Mesothelial cell of epicardium (in vitro differentiated cells): ENCODE measurements at regions not wholly inside any gene's neighbourhood (a gene's known extent, or its start where the extent isn't known, plus 50 kb on each side); places are given as distances from the start of the nearest gene placed in this dataset.

Experiments
- DNase-seq, 2 experiments: peaks; one replicate each; pipeline ENCODE4 v3.0.0; 2021; ENCODE audit warnings: low spot score in 2 of 2; ENCODE audit not compliant: unreplicated experiment in 2 of 2
- H3K27ac Mint-ChIP-seq: 2 replicates; pipeline ENCODE4 v1.8.0; 2021; ENCODE audit warnings: mixed read lengths
- H3K27me3 Mint-ChIP-seq: 2 replicates; pipeline ENCODE4 v1.8.0; 2021; ENCODE audit warnings: low read depth, mixed read lengths
- H3K36me3 Mint-ChIP-seq: 2 replicates; pipeline ENCODE4 v1.8.0; 2021; ENCODE audit warnings: mixed read lengths
- H3K4me1 Mint-ChIP-seq: 2 replicates; pipeline ENCODE4 v1.8.0; 2021; ENCODE audit warnings: mixed read lengths
- H3K4me3 Mint-ChIP-seq: 2 replicates; pipeline ENCODE4 v1.8.0; 2021; ENCODE audit warnings: mild to moderate bottlenecking, moderate library complexity, mixed read lengths
- H3K9me3 Mint-ChIP-seq: 2 replicates; pipeline ENCODE4 v1.8.0; 2021; ENCODE audit warnings: mixed read lengths
- TF ChIP-seq, protein P1 (sequence below): fragments of 200-600 bp; sonication (generic); IDR thresholded peaks from one replicate; pipeline ENCODE4 v1.5.0; 2021; ENCODE audit warnings: antibody characterized with exemption; ENCODE audit not compliant: unreplicated experiment

DNA sequence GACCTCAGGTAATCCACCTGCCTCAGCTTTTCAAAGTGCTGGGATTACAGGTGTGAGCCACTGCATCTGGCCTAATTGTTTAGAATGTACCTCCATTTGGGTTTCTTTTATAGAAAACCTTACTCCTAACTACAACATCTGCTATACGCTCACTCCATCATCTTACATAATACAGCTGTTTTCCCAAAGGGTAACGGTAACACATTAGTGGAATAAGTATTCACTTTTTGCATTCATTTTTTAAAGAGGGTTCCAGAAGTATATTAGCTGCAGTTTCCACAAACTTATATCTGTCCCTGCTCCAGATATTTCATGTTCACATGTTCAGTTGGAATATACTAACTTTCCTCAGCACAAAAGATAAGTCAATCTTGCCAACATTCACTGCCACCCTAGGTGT, 640.1 kb upstream of the FSHR start:
- Mint-ChIP-seq H3K36me3 (peaks cover 4% of the 10 kb centered on the region), H3K27ac (no peak overlapping the region), H3K27me3 (no peaks in the 10 kb centered on the region), H3K4me1 (peaks cover 15% of the 10 kb centered on the region), H3K9me3 (peaks cover 9% of the 10 kb centered on the region), H3K4me3 (no peak overlapping the region)
- no peak for DNase-seq
- TF ChIP-seq, protein P1, sequence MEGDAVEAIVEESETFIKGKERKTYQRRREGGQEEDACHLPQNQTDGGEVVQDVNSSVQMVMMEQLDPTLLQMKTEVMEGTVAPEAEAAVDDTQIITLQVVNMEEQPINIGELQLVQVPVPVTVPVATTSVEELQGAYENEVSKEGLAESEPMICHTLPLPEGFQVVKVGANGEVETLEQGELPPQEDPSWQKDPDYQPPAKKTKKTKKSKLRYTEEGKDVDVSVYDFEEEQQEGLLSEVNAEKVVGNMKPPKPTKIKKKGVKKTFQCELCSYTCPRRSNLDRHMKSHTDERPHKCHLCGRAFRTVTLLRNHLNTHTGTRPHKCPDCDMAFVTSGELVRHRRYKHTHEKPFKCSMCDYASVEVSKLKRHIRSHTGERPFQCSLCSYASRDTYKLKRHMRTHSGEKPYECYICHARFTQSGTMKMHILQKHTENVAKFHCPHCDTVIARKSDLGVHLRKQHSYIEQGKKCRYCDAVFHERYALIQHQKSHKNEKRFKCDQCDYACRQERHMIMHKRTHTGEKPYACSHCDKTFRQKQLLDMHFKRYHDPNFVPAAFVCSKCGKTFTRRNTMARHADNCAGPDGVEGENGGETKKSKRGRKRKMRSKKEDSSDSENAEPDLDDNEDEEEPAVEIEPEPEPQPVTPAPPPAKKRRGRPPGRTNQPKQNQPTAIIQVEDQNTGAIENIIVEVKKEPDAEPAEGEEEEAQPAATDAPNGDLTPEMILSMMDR = no peak

DNA sequence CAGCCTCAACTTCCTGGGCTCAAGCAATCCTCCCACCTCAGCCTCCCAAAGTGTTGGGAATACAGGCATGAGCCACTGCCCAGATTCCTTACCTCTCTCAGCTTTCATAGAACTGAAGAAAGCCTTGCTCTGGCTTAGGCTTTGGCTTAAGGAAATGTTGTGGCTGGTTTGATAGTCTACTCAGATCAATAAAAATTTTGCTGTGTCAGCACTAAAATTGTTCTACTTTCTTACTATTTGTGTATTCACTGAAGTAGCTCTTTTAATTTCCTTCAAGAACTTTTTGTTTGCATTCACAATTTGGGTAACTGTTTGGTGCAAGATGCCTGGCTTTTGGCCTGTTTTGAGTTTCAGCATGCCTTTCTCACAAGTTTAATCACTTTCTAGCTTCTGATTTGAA, 634.0 kb upstream of the FSHR start:
- TF ChIP-seq, protein P1 = no peak
- Mint-ChIP-seq H3K4me1 (peaks cover 16% of the 10 kb centered on the region), H3K36me3 (peaks cover 2% of the 10 kb centered on the region), H3K27me3 (no peaks in the 10 kb centered on the region), H3K4me3 (no peak overlapping the region), H3K9me3 (peaks cover 17% of the 10 kb centered on the region), H3K27ac (no peak overlapping the region)
- no peak for DNase-seq

DNA sequence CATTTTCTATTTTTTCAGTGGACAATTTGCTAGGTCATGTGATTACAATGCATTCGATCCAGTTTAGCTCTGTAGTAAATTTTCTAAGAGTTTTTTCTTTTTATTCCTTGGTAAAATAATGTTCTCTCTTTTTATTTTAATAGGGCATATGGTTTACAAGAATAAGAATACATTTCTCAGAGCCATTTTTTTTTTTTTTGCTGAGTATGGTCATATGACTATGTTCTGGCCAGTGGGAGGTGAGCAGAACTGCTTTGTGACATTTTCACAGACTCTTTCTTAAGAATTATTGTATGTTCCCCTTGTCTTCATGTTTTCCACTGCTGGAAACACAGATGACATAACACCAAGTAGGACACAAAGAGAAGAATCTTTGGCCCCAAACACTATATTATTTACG, 626.6 kb upstream of the FSHR start:
- Mint-ChIP-seq H3K36me3 (peaks cover 6% of the 10 kb centered on the region), H3K27me3 (no peaks in the 10 kb centered on the region), H3K9me3 (peaks cover 20% of the 10 kb centered on the region), H3K4me1 (no peaks in the 10 kb centered on the region), H3K27ac (no peak overlapping the region), H3K4me3 (no peak overlapping the region)
- no peak for DNase-seq
- TF ChIP-seq, protein P1 = no peak

DNA sequence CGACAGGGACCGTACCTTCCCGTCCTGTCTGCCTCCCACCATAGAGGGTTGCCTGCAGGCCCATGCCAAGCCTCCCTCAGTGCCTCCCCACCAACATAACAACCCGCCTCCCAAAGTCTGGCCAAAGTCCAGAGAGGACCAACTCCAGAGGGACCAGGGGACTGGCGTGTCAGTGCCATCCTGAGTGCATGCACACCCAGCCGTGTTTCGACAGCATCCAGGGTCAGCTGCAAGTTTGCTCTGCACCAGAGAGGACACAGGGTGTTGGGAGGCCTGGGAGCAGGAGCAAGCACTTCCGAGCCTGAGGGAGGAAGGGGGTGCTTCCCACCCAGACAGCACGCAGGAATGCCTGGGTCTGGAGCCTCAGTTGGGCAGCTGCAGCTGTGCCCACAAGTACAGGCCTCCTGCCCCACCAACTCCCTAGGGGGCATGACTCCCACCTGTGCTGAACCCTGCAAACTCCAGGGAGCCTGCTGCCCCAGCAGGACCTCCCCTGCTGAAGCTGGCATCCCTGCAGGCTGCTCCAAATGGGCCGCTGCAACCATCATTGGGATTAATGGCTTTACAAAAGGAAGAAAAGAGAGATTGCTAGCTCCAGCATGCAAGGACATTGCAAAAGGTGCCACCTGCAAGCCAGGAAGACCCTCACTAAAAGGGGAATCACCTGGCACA, 618.1 kb upstream of the FSHR start:
- H3K27ac Mint-ChIP-seq = no peak overlapping the region
- no peak for DNase-seq
- TF ChIP-seq, protein P1 = no peak
- peaks cover 3% of the 10 kb centered on the region for H3K9me3 Mint-ChIP-seq
- H3K36me3 Mint-ChIP-seq = no peaks in the 10 kb centered on the region
- H3K27me3 Mint-ChIP-seq = no peaks in the 10 kb centered on the region
- H3K4me3 Mint-ChIP-seq = no peak overlapping the region
- H3K4me1 Mint-ChIP-seq = peaks cover 35% of the 10 kb centered on the region

DNA sequence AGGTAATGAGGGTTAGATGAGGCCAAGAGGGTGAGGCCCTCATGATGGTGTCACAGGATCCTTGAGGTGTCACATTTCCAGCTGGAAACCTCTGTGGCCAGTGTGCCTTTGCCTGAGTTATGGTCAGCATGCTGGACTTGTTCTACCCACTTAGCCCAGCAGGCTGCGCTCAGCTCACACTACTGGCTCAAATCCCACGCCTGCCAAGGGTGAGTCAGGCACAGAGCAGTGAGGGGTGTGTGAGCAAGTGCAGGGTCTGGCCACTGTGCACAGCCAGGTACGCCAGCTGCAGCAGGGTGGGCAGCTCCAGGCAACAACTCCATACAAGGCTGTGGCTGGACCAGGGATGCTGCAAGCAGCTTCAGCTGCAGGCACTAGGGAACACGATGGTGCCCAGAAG, 616.6 kb upstream of the FSHR start:
- Mint-ChIP-seq H3K27me3 (no peaks in the 10 kb centered on the region), H3K9me3 (no peaks in the 10 kb centered on the region), H3K27ac (no peak overlapping the region), H3K36me3 (no peaks in the 10 kb centered on the region), H3K4me3 (no peak overlapping the region), H3K4me1 (peaks cover 42% of the 10 kb centered on the region)
- TF ChIP-seq, protein P1 = peak; percentile 28
- DNase-seq = peak in 1 of 2 experiments; percentile 53
